K562 (cell line): ENCODE measurements at regions not wholly inside any gene's neighbourhood (a gene's known extent, or its start where the extent isn't known, plus 50 kb on each side); places are given as distances from the start of the nearest gene placed in this dataset.

Experiments used
- ATAC-seq: fragments of 200-7000 bp; cut with Tn5 transposase; 3 replicates; pipeline ENCODE4 v1.9.1; 2020; ENCODE audit warnings: moderate library complexity
- BruUV-seq: library from RNA; stranded (reverse); fragments of 400-500 nt; replicated peaks from 2 replicates; lab custom pipeline; 2021; lab: Mats Ljungman, UMichigan
- CTCF ChIA-PET: fragments of 300-600 bp; formaldehyde crosslinking; extraction: SDS; loops from one replicate; lab custom pipeline; 2021; ENCODE audit warnings: low intra/inter-chr PET ratio; lab: Yijun Ruan, JAX
- POLR2A ChIA-PET: fragments of 300-600, 350-650 bp; sonication (Branson Sonifier 250); formaldehyde crosslinking; extraction: SDS; loops from one replicate; lab custom pipeline; 2021; ENCODE audit warnings: antibody characterized with exemption, inconsistent platforms; lab: Yijun Ruan, JAX
- DNase-seq, 4 experiments: peaks; one replicate each; pipeline versions ENCODE4 v3.0.0 to v3.0.0-alpha.2; 2011 to 2018; ENCODE audit warnings: low spot score in 3 of 4, mixed read lengths in 3 of 4; ENCODE audit errors: extremely low read depth in 1 of 4
- FAIRE-seq: peaks from 2 replicates; lab custom pipeline; 2011; peaks lifted over from hg19 to GRCh38; lab: Jason Lieb, UNC
- H2AFZ ChIP-seq: 2 replicates; pipeline ENCODE4 v1.6.0; 2011; ENCODE audit warnings: low read depth, low read length, control low read depth, inconsistent platforms
- H3K27ac ChIP-seq: fragments of 200-600 bp; 3 replicates; pipeline ENCODE4 v1.8.0; 2011; ENCODE audit warnings: low read depth, mild to moderate bottlenecking, control low read depth, inconsistent platforms, low read length, moderate library complexity, mixed read lengths; ENCODE audit errors: extremely low read depth
- H3K27me3 ChIP-seq, 2 experiments: fragments of 300-600 bp in 1 of 2; 2 replicates in 1 of 2; 3 replicates in 1 of 2; pipeline versions ENCODE4 v1.6.0 to v1.8.0; 2011; ENCODE audit warnings: inconsistent platforms in 2 of 2, low read length in 2 of 2, mild to moderate bottlenecking in 1 of 2, mixed read lengths in 1 of 2, moderate library complexity in 1 of 2; ENCODE audit not compliant: control insufficient read depth in 2 of 2, insufficient read depth in 2 of 2
- H3K36me3 ChIP-seq: fragments of 300-600 bp; 3 replicates; pipeline ENCODE4 v1.8.0; 2011; ENCODE audit warnings: mild to moderate bottlenecking, low read length, inconsistent platforms; ENCODE audit not compliant: control insufficient read depth, insufficient read depth
- H3K4me1 ChIP-seq, 2 experiments: fragments of 200-600 bp in 1 of 2; replicated peaks in 1 of 2; 2 replicates in 1 of 2; 3 replicates in 1 of 2; pipeline versions ENCODE4 v1.5.1 to v1.8.0; 2011; ENCODE audit warnings: inconsistent platforms in 2 of 2, low read length in 2 of 2, mild to moderate bottlenecking in 1 of 2, mixed read lengths in 1 of 2, moderate library complexity in 1 of 2; ENCODE audit not compliant: control insufficient read depth in 2 of 2, insufficient read depth in 2 of 2
- H3K4me2 ChIP-seq: 2 replicates; pipeline ENCODE4 v1.6.1; 2011; ENCODE audit warnings: low read length, control low read depth, inconsistent platforms, mixed read lengths; ENCODE audit not compliant: insufficient read depth
- H3K4me3 ChIP-seq: fragments of 200-600 bp; sonication (generic), shearing (Covaris generic); 2 replicates; pipeline ENCODE4 v1.5.1; 2016; ENCODE audit warnings: control low read depth, inconsistent platforms
- H3K79me2 ChIP-seq: fragments of 200-600 bp; 3 replicates; pipeline ENCODE4 v1.8.0; 2011; ENCODE audit warnings: low read length, inconsistent platforms; ENCODE audit not compliant: control insufficient read depth, insufficient read depth
- H3K9ac ChIP-seq, 2 experiments: 2 replicates each; pipeline versions ENCODE4 v1.6.0 to v1.6.1; 2011; ENCODE audit warnings: low read depth in 2 of 2, low read length in 2 of 2, control low read depth in 1 of 2, inconsistent platforms in 1 of 2, mild to moderate bottlenecking in 1 of 2, mixed read lengths in 1 of 2; ENCODE audit not compliant: insufficient read depth in 1 of 2
- H3K9me1 ChIP-seq: one replicate; pipeline ENCODE4 v1.6.0; 2011; ENCODE audit warnings: inconsistent platforms, mild to moderate bottlenecking, low read length, moderate library complexity; ENCODE audit not compliant: control insufficient read depth, insufficient read depth
- H3K9me3 ChIP-seq: replicated peaks from 2 replicates; pipeline ENCODE4 v1.5.1; 2011; ENCODE audit warnings: low read depth, low read length, inconsistent platforms; ENCODE audit not compliant: control insufficient read depth, insufficient read depth
- H4K20me1 ChIP-seq: replicated peaks from 2 replicates; pipeline ENCODE4 v1.6.1; 2011; ENCODE audit warnings: low read length, inconsistent platforms, mixed read lengths; ENCODE audit not compliant: control insufficient read depth, insufficient read depth
- ARHGAP35 ChIP-seq: fragments of 450-650 bp; IDR thresholded peaks from 2 replicates; pipeline ENCODE4 v1.6.1; 2018; ENCODE audit not compliant: partially characterized antibody
- ATF4 ChIP-seq: fragments of 450-650 bp; formaldehyde crosslinking; IDR thresholded peaks from 2 replicates; pipeline ENCODE4 v1.4.0; 2022; ENCODE audit warnings: mild to moderate bottlenecking, moderate library complexity
- MIER1 ChIP-seq: fragments of 450-650 bp; IDR thresholded peaks from 2 replicates; pipeline ENCODE4 v1.6.1; 2016; ENCODE audit warnings: antibody characterized with exemption, mild to moderate bottlenecking, low read depth
- MTF1 ChIP-seq: fragments of 250-450 bp; sonication (Bioruptor Pico); IDR thresholded peaks from 2 replicates; pipeline ENCODE4 v1.9.0; 2021; ENCODE audit warnings: moderate library complexity, mild to moderate bottlenecking, inconsistent platforms, borderline replicate concordance
- SNIP1 ChIP-seq: fragments of 450-650 bp; IDR thresholded peaks from 2 replicates; pipeline ENCODE4 v1.7.1; 2017; ENCODE audit warnings: low read depth, mild to moderate bottlenecking
- TCFL5 ChIP-seq: fragments of 250-450 bp; sonication (Bioruptor Pico); conservative IDR thresholded peaks from 2 replicates; pipeline ENCODE4 v1.6.1; 2021; ENCODE audit warnings: mild to moderate bottlenecking, moderate library complexity, matching md5 sums
- YY1 ChIP-seq, 3 experiments: IDR thresholded peaks; 2 replicates each; pipeline ENCODE4 v1.6.1; 2011; ENCODE audit warnings: low read length in 2 of 3, mild to moderate bottlenecking in 2 of 3, moderate library complexity in 2 of 3, borderline replicate concordance in 1 of 3, control low read depth in 1 of 3, low read depth in 1 of 3; ENCODE audit not compliant: insufficient read depth in 3 of 3, insufficient replicate concordance in 2 of 3, control insufficient read depth in 1 of 3, insufficient read length in 1 of 3; ENCODE audit errors: extremely low read depth in 1 of 3
- ZBTB34 ChIP-seq: fragments of 250-450 bp; sonication (Bioruptor Pico); IDR thresholded peaks from 2 replicates; pipeline ENCODE4 v1.8.0; 2021; ENCODE audit warnings: mild to moderate bottlenecking, moderate library complexity
- ZNF121 ChIP-seq: sonication (generic); formaldehyde crosslinking; conservative IDR thresholded peaks from 2 replicates; pipeline ENCODE4 v1.8.0; 2022; ENCODE audit warnings: missing genetic modification reagents
- ZNF384 ChIP-seq: IDR thresholded peaks from 2 replicates; pipeline ENCODE4 v1.6.1; 2012; ENCODE audit warnings: low read depth, low read length, improper control_type of control experiment
- ZNF766 ChIP-seq: fragments of 200-800 bp; sonication (Bioruptor generic); conservative IDR thresholded peaks from 2 replicates; pipeline ENCODE4 v1.6.1; 2016; ENCODE audit warnings: missing genetic modification characterization, missing compliant biosample characterization
- WGBS: fragments of 100-300 bp; shearing (Covaris generic); methylation state at CpG from one replicate; pipeline ENCODE4 v1.1.6; 2016; ENCODE audit warnings: low coverage, mixed read lengths; ENCODE audit not compliant: insufficient coverage; ENCODE audit errors: missing lambda C conversion rate; 5-methylcytosine and 5-hydroxymethylcytosine counted together
- in situ Hi-C: fragments of 300-500 bp; cut with MboI; formaldehyde crosslinking; loops from 4 replicates; pipeline ENCODE4 v1.15.0; 2018; ENCODE audit warnings: inconsistent platforms, mixed read lengths
- intact Hi-C: fragments of 100-400 bp; cut with micrococcal nuclease; formaldehyde crosslinking; loops from 2 replicates; pipeline ENCODE4 v1.14.2; 2022
- TF ChIP-seq, protein P1 (sequence below): fragments of 200-800 bp; sonication (Bioruptor generic); IDR thresholded peaks from 2 replicates; pipeline ENCODE4 v1.6.1; 2016; ENCODE audit warnings: missing genetic modification characterization, missing compliant biosample characterization

- TF ChIP-seq ATF4 (CRISPR knock-in tag) = no peak
Measured at GRCh38 chr13:73972545-73972944, 161.7 kb downstream of the KLF12 start (continued).

DNA sequence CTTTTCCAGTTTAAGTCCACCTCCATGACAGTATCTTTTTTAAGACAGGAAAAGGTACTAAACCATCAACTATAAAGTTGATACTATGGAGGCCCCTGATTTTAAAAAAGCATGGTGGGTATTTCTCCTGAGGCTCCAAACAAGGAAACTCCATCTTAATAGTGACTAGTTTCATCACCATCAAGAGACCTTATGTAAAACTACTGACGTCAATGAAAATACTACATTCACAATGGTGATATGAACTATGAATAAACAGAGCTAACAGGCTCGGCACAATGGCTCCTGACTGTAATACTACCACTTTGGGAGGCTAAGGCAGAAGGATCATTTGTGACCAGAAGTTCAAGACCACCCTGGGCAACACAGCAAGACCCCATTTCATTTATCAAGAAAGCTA, 162.7 kb downstream of the KLF12 start:
- H3K4me2 ChIP-seq = no peak overlapping the region
- TF ChIP-seq ZBTB34 (CRISPR knock-in tag) = no peak
- no peak for TF ChIP-seq SNIP1
- TF ChIP-seq ZNF384 = no peak
- TF ChIP-seq ARHGAP35 = no peak
- no peak for TF ChIP-seq TCFL5
- no peak for TF ChIP-seq YY1 (IDR thresholded peaks at IDR 0.05; ENCODE audit: borderline replicate concordance in 1 of 3, control insufficient read depth in 1 of 3, extremely low read depth in 1 of 3, insufficient read depth in 3 of 3, insufficient read length in 1 of 3, insufficient replicate concordance in 2 of 3, low read depth in 1 of 3, low read length in 2 of 3)
- no peak for TF ChIP-seq MIER1
- TF ChIP-seq ZNF766 = no peak
- no peak for TF ChIP-seq ZNF121 (CRISPR knock-in tag)
- TF ChIP-seq, protein P1, sequence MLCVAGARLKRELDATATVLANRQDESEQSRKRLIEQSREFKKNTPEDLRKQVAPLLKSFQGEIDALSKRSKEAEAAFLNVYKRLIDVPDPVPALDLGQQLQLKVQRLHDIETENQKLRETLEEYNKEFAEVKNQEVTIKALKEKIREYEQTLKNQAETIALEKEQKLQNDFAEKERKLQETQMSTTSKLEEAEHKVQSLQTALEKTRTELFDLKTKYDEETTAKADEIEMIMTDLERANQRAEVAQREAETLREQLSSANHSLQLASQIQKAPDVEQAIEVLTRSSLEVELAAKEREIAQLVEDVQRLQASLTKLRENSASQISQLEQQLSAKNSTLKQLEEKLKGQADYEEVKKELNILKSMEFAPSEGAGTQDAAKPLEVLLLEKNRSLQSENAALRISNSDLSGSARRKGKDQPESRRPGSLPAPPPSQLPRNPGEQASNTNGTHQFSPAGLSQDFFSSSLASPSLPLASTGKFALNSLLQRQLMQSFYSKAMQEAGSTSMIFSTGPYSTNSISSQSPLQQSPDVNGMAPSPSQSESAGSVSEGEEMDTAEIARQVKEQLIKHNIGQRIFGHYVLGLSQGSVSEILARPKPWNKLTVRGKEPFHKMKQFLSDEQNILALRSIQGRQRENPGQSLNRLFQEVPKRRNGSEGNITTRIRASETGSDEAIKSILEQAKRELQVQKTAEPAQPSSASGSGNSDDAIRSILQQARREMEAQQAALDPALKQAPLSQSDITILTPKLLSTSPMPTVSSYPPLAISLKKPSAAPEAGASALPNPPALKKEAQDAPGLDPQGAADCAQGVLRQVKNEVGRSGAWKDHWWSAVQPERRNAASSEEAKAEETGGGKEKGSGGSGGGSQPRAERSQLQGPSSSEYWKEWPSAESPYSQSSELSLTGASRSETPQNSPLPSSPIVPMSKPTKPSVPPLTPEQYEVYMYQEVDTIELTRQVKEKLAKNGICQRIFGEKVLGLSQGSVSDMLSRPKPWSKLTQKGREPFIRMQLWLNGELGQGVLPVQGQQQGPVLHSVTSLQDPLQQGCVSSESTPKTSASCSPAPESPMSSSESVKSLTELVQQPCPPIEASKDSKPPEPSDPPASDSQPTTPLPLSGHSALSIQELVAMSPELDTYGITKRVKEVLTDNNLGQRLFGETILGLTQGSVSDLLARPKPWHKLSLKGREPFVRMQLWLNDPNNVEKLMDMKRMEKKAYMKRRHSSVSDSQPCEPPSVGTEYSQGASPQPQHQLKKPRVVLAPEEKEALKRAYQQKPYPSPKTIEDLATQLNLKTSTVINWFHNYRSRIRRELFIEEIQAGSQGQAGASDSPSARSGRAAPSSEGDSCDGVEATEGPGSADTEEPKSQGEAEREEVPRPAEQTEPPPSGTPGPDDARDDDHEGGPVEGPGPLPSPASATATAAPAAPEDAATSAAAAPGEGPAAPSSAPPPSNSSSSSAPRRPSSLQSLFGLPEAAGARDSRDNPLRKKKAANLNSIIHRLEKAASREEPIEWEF (CRISPR knock-in tag) = no peak
- TF ChIP-seq MTF1 (CRISPR knock-in tag) = no peak
- no peaks in the 10 kb centered on the region for H4K20me1 ChIP-seq
- no peak for DNase-seq
- H3K4me3 ChIP-seq = no peak overlapping the region
- intact Hi-C loops (no loop called here), in situ Hi-C loops (no loop called here)
- H3K9me1 ChIP-seq = no peaks in the 10 kb centered on the region
- no peak overlapping the region for H2AFZ ChIP-seq
- H3K9ac ChIP-seq = no peak overlapping the region
- H3K79me2 ChIP-seq = no peaks in the 10 kb centered on the region
- CTCF ChIA-PET = no interaction called here
- H3K27me3 ChIP-seq = no peaks in the 10 kb centered on the region
- no peak for FAIRE-seq
- no peaks in the 10 kb centered on the region for H3K4me1 ChIP-seq
- POLR2A ChIA-PET = no interaction called here
- no peaks in the 10 kb centered on the region for H3K36me3 ChIP-seq
- no peaks in the 10 kb centered on the region for H3K9me3 ChIP-seq
- no TSS peak for BruUV-seq
- WGBS = 0% methylated on average over 2 of the region's 2 CpGs
- no peak for ATAC-seq
- H3K27ac ChIP-seq = no peak overlapping the region
